Smooth muscle cell of the brain vasculature (primary cell): ENCODE measurements at regions not wholly inside any gene's neighbourhood (a gene's known extent, or its start where the extent isn't known, plus 50 kb on each side); places are given as distances from the start of the nearest gene placed in this dataset.
"Not testable (repeated sequence)": the region's sequence is repeated elsewhere in the genome, so short reads cannot be mapped to it uniquely, and the experiment has no call there.

Experiments used
- DNase-seq: peaks from one replicate; pipeline ENCODE4 v3.0.0-alpha.2; 2012; ENCODE audit warnings: low read depth, low spot score

DNA sequence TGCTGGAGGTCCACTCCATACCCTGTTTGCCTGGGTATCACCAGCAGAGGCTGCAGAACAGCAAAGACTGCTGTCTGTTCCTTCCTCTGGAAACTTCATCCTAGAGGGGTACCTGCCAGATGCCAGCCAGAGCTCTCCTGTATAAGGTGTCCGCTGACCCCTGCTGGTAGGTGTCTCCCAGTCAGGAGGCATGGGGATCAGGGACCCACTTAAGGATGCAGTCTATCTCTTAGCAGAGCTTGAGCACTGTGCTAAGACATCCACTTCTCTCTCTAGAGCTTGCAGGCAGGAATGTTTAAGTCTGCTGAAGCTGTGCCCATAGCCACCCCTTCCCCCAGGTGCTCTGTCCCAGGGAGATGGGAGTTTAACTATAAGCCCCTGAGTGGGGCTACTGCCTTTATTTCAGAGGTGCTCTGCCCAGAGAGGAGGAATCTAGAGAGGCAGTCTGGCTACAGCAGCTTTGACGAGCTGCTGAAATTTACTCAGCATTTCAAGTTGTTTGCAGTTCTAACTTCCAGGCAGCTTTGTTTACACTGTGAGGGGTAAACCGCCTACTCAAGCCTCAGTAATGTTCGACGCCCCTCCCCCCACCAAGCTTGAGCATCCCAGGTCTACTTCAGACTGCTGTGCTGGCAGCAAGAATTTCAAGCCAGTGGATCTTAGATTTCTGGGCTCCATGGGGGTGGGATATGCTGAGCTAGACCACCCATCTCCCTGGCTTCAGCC is 74.5 kb upstream of the GORAB start:
- not testable (repeated sequence) for DNase-seq

DNA sequence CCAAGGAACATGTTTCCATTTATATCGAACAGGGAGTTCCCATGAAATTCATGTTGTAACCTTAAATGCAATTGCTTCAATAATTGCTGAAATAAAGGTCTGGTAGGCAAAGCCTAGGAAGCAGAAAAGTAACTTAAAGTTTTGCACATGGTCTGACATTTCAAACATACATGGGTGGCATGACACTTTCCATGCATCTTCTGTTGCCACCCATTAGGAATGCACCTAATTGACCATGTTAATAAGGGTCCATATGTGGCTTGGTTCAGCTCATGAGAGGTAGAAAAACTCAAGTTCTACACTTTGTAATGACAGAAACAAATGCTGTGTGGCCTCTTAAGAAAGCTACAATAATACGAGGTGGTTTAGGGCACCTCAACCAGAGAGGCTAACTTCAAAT is 72.0 kb upstream of the GORAB start:
- DNase-seq, result no peak

DNA sequence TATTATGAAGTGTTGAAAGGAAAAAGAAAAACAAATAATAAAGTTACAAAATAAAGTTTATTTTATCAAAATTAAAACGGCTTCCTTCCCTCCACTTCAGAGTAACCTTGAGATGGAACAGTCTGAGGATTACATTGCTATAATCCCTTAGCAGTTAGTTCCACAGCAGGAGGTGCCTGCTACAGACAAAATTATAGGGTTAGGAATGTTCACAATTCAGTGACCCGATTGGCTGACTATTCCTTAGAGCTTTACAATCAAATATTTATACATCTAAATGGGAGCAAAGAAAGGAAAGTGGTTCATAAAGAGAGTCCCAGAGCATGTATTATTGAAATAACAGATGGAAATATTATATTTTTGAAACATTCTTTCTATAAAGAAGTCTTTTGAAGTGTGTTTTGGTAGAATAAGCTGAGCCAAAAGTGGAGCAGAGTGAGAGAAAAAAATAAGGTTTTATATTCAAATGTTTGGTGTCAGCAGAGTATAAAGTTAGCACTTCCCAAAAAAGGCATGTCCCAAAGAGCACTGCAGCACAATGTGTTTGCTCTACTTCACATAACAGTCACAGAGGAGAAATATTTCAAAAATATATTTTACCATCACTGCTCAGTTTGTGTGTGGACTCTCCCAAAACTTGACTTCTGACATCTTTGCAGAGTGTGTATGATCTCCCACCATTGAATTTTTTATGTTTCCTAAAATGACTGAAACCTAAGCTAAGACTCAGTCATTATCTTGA is 71.4 kb upstream of the GORAB start:
- no peak for DNase-seq

DNA sequence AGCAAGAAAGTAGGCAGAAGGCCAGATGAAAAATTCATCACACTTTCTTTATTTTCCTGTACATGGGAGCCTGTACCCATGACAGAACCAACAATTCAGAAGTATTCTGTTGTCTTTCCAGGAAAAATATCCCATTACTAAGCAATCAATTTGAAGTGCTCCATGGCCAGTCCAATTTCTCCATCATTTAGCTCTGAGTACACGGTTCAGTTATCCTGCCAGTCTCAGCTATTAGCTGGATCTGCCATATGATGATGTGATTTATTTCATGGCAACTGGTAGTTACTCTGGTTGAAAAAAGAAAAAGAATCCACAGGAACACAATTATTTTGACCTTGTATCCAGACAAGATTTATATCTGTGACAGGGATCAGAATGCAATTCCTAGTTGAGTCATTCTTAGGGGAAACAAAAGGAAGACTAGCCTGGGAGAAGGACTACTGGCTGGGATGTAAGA is 70.6 kb upstream of the GORAB start:
- DNase-seq, result no peak

DNA sequence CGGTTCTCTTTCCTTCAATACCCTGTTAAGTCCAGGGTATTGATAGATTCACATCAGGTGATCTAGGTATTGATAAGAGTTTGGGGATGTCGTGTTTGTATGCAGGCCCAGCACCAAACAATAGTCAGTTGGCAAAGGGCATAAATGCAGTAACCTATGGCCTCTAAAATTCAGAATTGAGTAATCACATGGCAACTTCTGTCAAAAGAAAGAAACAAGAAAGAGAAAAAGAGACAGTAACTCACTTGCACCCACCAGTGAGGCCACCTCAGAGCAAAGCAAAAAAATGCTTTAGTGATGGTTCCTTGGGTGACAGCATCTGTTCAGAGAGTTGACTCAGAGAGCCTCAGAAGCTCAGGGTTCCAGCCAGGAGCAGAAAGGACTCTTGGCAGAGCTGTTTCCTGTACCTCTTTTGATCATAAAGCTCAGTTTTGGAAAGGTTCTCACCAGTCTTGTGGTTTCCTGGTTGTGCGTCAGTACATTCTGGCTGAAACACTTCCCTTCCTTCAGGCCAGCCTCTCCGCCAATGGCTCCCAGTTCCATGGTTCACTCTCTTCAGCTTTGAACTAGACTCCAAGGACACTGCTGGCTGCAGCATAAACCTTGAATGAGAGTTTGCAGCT is 70.1 kb upstream of the GORAB start:
- no peak for DNase-seq

DNA sequence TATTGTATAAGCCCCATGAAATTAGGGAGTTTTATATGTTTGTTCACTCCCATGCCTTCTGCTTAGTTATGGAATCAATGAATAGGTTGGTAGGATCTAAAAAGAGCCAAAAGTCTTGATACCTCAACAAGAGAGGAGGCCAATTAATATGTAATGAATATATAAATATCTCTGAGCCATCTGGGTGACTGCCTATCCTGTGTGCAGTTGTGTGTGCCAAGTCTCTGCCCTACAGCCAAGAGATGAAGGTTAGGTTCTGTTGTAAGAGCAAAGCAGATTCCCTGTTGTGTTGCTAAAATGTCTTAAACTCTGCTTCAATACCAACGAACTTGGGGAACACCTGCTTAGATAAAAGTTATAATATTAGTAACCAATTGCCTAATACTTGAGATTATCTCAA is 61.8 kb upstream of the GORAB start:
- no peak for DNase-seq

DNA sequence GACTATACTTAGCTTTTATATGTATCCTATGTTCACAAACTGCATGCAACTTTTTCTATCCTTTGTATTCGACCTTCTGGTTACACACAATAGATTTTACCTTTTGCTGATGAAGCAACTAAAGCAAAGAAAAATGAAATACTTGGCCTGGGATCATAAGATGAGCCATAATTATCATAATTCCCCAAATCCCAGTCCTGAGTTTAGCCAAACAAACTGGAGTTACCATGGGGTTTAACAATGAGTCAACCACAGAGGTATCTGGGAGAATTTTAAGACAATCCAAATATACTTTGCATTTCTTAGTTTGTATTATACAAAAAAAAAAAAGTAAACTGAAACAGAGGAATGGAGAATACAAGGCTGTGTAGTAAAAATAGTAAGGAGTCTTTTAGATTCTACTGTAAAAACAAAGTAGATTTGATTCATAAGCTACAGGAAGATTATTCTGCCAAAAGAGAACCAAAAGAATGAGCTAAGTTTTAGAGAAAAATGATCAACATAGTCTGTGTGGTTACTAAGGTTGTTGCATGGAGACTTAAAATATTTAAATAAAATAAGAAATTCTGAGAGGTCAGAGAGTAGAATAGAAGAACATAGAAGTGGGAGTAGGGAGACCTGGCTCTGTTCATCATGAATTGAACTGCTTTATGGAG is 60.4 kb upstream of the GORAB start:
- DNase-seq, result no peak

DNA sequence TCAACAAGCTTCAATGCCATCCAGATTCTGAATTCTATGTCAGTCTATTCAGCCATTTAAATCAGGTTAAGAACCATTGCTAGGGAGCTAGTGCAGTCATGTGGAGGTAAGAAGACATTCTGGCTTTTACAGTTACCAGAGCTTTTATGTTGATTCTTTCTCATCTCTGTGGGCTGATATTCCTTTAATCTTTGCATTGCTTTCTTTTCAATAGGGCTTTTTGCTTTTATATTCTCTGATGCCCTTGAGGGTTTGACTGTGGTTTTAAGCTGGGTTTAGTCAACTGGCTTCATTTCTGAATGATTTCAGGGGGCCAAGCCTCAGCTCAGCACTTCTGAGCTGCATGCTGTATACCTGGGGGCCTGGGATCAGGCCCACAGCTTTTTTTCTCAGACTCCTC is 51.0 kb upstream of the GORAB start:
- no peak for DNase-seq
